Right ventricle myocardium superior (tissue), 1 donor: ENCODE measurements at regions not wholly inside any gene's neighbourhood (a gene's known extent, or its start where the extent isn't known, plus 50 kb on each side); places are given as distances from the start of the nearest gene placed in this dataset.

Experiments used
- ATAC-seq: fragments of 200-7000 bp; cut with Tn5 transposase; one replicate; pipeline ENCODE4 v1.9.1; 2020; ENCODE audit warnings: mild to moderate bottlenecking; ENCODE audit not compliant: poor library complexity
- DNase-seq: peaks from one replicate; pipeline ENCODE4 v3.0.0-alpha.2; 2020
- intact Hi-C: fragments of 100-400 bp; cut with DNase I; formaldehyde crosslinking; loops from one replicate; pipeline ENCODE4 v1.11.2; 2022
- donor health status: DM: no; HTN: yes; CAD: no; lungs with severe emphysema.

DNA sequence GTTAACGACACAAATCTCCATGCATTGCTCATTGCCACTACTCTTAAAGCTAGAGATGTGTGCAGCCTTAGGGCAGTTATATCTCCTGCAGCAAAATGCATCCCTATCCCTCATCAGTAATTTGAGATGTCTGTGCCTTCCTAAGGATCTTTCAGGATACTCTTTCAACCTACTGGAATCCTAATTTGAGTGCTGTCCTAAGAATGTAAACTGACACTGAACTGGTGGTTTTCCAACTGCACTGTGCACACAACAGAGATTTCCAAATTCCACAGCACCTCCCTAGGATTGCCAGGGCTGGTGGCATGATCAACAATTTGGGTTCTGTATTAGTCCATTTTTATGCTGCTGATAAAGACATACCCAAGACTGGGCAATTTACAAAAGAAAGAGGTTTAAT lies 193.9 kb downstream of the LTN1 start:
- intact Hi-C loops = loop anchor here (10.0 kb wide), 1 partner anchor 54 kb away; no protein-coding TSS in a partner anchor
- ATAC-seq (no peak), DNase-seq (no peak)

DNA sequence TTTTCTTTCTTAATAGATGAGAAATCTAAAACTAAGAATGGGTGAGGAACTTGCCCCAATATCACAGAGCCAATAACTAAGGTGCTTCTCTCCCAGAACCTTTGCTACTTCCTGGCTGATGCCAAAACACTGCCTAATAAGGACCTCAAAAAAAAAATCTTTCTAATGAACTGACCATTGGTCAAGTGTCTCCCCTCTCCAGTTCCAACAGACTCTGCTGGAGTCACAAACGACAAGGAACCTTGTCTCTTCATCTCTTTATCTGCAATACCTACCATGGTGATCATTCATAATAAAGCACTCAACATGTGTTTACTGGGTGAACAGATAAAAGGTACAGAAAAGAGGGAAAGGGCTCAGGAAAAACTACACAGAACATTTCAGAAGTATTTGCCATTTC lies 197.4 kb downstream of the LTN1 start:
- intact Hi-C loops = loop anchor here (10.0 kb wide), 1 partner anchor 50 kb away; no protein-coding TSS in a partner anchor
- DNase-seq = no peak
- ATAC-seq = no peak

DNA sequence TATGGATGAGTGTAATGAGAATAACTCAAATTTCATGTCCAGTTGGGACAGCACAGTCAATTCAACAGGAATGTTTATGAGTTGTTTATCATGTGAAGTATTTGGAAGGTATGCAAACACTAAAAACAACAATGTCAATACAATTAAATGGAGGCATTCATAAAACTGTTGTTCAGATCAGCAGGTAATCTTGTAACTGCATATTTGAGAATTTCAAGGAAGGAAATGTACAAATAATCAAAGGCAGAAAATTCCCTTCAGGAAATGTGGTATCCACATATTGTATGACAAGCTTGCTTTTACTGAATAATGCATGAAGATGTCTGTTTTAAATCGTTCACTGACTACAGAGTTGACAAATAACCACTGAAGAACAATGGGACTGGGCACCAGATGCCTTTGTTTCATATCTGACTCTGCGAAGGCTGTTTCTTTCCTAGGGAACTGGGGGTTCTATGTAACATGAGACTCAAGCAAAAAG lies 198.3 kb downstream of the LTN1 start:
- DNase-seq (no peak), ATAC-seq (no peak)
- intact Hi-C loops = loop anchor here (10.0 kb wide), 1 partner anchor 50 kb away; no protein-coding TSS in a partner anchor

- ATAC-seq = peak; percentile 82
- no peak for DNase-seq
- intact Hi-C loops = loop anchor here (10.0 kb wide), 1 partner anchor 48 kb away; no protein-coding TSS in a partner anchor
These were observed 199.6 kb downstream of the LTN1 start for GRCh38 chr21:28793043-28793442.

DNA sequence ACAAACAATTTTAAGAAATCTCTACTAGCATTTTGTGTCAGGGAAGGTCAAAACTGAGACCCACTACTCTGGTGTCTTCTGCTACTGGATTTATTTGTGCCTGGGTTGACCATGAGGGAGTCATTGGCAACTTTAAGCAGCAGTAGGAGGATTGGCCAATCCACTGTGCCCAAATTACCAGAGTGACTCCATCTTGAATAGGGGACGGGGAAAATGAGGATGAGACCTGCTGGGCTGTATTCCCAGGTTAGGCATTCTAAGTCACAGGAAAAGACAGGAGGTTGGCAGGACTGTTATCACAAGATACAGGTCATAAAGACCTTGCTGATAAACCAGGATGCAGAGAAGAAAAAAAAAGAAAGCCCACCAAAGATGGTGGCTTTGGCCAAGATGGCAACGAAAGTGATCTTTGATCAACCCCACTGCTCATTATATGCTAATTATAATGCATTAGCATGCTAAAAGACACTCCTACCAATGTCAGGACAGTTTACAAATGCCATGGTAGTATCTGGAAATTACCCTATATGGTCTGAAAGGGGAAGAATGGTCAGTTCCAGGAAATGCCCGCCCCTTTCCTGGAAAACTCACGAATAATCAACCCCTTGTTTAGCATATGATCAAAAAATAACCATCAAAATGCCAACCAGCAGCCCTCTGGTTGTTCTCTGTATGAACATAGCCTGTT lies 200.9 kb downstream of the LTN1 start:
- intact Hi-C loops = loop anchor here (10.0 kb wide), 1 partner anchor 47 kb away; no protein-coding TSS in a partner anchor
- ATAC-seq (no peak), DNase-seq (no peak)

- ATAC-seq (peak; percentile 47), DNase-seq (no peak)
- intact Hi-C loops = loop anchor here (10.0 kb wide), 1 partner anchor 46 kb away; no protein-coding TSS in a partner anchor
These were observed 202.3 kb downstream of the LTN1 start for GRCh38 chr21:28790335-28790734.

DNA sequence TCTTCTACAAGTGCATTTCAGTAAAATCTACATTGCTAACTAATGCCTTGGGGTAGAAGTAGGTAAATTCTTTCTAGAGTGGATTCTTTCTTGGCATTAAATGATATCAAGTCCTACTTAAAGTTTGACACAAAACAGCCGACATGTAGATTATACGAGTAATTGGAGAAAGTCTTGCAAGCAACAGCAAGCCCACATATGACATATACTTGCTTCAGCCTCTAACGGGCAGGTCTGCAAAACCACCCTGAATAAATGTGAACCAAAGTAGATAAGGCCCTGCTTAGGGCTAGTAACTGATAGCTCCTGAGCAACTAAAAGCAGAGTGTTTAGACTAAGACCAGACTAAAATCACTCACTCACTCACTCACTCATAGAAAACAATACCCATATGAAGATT lies 203.2 kb downstream of the LTN1 start:
- no peak for DNase-seq
- intact Hi-C loops = no loop called here
- ATAC-seq = peak; percentile 50

- ATAC-seq = no peak
- intact Hi-C loops = no loop called here
These were observed 204.6 kb downstream of the LTN1 start for GRCh38 chr21:28788030-28788429.

DNA sequence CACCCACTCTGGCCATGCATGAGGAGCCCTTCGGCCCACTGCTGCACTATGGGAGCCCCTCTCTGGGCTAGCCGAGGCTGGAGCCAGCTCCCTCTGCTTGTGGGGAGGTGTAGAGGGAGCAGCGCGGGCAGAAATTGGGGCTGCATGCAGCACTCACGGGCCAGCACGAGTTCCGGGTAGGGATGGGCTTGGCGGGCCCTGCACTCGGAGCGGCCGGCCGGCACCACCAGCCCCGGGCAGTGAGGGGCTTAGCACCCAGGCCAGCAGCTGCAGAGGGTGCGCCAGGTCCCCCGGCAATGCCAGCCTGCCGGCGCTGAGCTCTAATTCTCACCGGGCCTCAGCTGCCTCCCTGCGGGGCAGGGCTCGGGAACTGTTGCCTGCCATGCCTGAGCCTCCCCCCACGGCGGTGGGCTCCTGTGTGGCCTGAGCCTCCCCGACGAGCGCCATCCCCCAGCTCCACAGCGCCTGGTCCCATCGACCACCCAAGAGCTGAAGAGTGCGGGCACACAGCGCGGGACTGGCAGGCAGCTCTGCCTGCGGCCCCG lies 209.0 kb downstream of the LTN1 start:
- no peak for ATAC-seq
- peak; percentile 33 for DNase-seq
- intact Hi-C loops = no loop called here

More at GRCh38 chr21:28788030-28788429, 204.6 kb downstream of the LTN1 start:
- no peak for DNase-seq

GRCh38 chr21:28781602-28782276 lies 210.9 kb downstream of the LTN1 start:
- DNase-seq = no peak
- intact Hi-C loops = no loop called here
- no peak for ATAC-seq

DNA sequence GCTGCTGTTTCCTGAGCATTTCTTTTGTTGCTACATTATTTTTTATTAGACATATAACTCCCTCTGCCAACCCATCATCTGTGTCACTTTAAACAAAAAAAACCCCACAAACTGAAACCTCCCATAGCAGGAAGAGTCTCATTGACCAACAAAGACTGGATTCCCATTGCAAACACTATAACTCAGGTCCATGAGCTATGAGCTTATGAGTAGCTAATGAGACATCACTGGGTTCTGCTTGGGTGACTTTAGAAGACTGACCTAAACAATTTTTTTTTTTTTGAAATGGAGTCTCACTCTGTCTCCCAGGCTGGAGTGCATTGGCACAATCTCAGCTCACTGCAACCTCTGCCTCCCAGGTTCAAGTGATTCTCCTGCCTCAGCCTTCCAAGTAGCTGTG lies 212.8 kb downstream of the LTN1 start:
- intact Hi-C loops = no loop called here
- DNase-seq (no peak), ATAC-seq (no peak)

DNA sequence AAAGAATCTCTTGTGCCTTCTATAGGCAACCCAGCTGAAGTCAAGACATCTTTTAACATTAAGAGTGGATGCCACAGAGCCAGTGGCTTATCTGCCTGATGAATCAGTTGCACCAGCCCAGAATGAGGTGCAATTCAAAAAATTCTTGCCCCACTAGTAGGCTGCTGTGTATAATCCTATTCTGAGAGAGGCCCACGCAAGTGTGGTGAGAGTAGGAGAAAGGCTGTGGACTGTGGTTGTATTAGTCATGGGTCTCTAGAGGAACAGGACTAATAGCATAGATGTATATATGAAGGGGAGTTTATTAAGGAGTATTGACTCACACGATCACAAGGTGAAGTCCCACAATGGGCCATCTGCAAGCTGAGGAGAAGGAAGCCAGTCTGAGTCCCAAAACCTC lies 216.4 kb downstream of the LTN1 start:
- intact Hi-C loops = no loop called here
- no peak for ATAC-seq
- DNase-seq = no peak

DNA sequence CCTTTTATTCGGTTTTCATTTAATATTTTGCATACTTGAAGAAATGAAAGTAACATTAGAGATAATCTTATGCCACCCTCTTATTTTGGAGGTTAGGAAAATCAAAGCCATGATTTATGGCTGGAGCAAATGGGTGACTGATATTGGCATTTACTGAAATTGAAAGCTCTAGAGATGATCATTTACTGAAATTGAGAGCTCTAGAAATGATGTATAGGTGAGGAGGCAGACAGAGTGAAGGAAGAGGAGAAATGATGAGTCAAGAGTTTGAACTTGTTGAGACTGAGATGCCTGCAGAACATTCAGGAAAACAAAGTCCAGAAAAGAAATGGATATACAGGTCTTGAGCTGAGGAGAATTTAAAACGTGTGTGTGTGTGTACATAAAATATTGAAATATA lies 217.6 kb downstream of the LTN1 start:
- ATAC-seq (no peak), DNase-seq (no peak)
- intact Hi-C loops = no loop called here

GRCh38 chr21:28773036-28773435 lies 219.6 kb downstream of the LTN1 start:
- ATAC-seq = no peak
- intact Hi-C loops = no loop called here
- DNase-seq = no peak

DNA sequence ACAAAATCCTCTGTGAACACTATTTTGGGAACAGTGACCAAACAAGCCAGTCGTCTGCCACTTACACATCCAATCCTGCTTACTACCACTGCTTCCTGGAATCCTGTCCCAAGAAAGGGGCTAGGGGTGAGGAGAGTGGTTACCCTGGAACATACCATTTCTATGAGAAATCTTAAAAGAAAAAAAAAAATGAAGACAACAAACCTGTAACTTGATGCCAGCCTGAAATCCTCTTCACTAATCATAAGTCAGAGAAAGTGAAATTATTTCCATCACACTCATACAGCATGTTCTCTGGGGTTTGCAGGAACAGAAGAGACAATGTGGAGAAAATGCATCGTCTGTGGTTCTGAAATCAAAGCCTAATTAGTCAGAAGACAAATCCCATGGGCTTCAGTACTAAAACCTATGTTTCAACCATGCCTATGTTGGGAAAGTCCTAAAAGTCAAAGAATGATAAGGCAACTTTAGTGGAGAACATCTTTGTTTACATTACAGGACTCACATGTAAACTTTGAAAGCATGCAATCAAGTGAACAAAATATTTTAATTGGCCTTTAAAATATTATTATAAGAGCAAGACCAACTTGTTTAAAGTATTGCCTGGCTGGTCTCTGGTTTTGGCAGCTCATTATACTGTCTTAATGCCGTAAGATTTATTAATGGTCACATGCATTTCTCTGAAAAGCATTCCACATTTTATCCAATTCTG lies 220.7 kb downstream of the LTN1 start:
- ATAC-seq (peak; percentile 57), DNase-seq (no peak)
- intact Hi-C loops = no loop called here

DNA sequence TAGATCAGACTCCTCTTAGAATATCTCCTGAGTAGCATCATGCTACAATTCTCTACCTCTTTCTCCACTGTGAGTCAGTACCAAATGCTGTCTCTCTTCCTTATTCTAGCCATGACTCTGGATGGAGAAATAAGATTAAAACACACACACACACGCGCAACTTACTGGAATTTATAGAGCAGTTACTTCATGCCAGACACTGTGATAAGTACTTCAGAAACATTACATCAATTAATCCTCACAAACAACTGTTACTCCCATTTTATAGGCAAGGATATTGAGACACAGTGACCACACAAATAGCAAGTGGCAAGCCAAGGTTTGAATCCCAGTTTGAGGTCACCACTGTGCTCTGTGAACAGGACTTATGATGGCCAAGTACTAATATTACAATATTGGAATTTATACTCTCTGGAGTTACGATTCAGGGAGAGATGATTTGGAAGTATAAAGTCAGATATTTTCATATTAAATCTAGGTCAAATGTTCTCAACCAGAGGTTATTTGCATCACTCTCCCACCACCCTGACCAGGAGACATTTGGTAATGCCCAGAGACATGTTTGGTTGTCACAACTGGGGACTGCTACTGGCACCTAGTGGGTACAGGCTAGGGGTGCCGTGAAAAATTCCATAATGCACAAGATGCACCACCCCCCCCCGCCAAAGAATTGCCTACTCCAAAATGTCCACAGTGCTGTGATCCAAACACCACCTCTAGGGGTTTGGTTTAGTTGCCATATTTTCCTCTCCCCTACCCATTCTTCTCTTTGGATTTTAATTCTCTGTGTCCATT lies 221.6 kb downstream of the LTN1 start:
- intact Hi-C loops = no loop called here
- DNase-seq (no peak), ATAC-seq (peak; percentile 17)

GRCh38 chr21:28769683-28770082 lies 223.0 kb downstream of the LTN1 start:
- no peak for DNase-seq
- intact Hi-C loops = no loop called here
- ATAC-seq = no peak

- DNase-seq (no peak), ATAC-seq (peak; percentile 47)
- intact Hi-C loops = no loop called here
These were observed 223.9 kb downstream of the LTN1 start for GRCh38 chr21:28768753-28769152.
